GM12878 (cell line): ENCODE measurements at regions not wholly inside any gene's neighbourhood (a gene's known extent, or its start where the extent isn't known, plus 50 kb on each side); places are given as distances from the start of the nearest gene placed in this dataset.
"Not testable (repeated sequence)": the region's sequence is repeated elsewhere in the genome, so short reads cannot be mapped to it uniquely, and the experiment has no call there.

Experiments used
- BHLHE40 ChIP-seq, 2 experiments: fragments of 450-650 bp in 1 of 2; IDR thresholded peaks; 2 replicates each; pipeline ENCODE4 v1.6.1; 2011 to 2017; ENCODE audit warnings: low read depth in 2 of 2, borderline replicate concordance in 1 of 2, improper control_type of control experiment in 1 of 2, low read length in 1 of 2, mild to moderate bottlenecking in 1 of 2
- BMI1 ChIP-seq: fragments of 450-650 bp; IDR thresholded peaks from 2 replicates; pipeline ENCODE4 v1.6.1; 2016; ENCODE audit warnings: mild to moderate bottlenecking, moderate library complexity, borderline replicate concordance
- KLF5 ChIP-seq: fragments of 450-650 bp; IDR thresholded peaks from 2 replicates; pipeline ENCODE4 v1.6.1; 2014; ENCODE audit warnings: mild to moderate bottlenecking; ENCODE audit not compliant: partially characterized antibody
- NR2C1 ChIP-seq: fragments of 450-650 bp; IDR thresholded peaks from 2 replicates; pipeline ENCODE4 v1.6.1; 2017; ENCODE audit warnings: antibody characterized with exemption, mild to moderate bottlenecking, moderate library complexity
- PAX8 ChIP-seq: fragments of 450-650 bp; IDR thresholded peaks from 2 replicates; pipeline ENCODE4 v1.6.1; 2017; ENCODE audit warnings: mild to moderate bottlenecking, moderate library complexity
- ZZZ3 ChIP-seq: IDR thresholded peaks from 2 replicates; pipeline ENCODE4 v1.6.1; 2011; ENCODE audit warnings: low read depth; ENCODE audit not compliant: control insufficient read depth, insufficient read length
- TF ChIP-seq, protein P1 (sequence below): fragments of 450-650 bp; IDR thresholded peaks from 2 replicates; pipeline ENCODE4 v1.6.1; 2014; ENCODE audit warnings: mild to moderate bottlenecking
- TF ChIP-seq, protein P2 (sequence below): IDR thresholded peaks from 2 replicates; pipeline ENCODE4 v1.6.1; 2012; ENCODE audit warnings: low read length, inconsistent platforms

DNA sequence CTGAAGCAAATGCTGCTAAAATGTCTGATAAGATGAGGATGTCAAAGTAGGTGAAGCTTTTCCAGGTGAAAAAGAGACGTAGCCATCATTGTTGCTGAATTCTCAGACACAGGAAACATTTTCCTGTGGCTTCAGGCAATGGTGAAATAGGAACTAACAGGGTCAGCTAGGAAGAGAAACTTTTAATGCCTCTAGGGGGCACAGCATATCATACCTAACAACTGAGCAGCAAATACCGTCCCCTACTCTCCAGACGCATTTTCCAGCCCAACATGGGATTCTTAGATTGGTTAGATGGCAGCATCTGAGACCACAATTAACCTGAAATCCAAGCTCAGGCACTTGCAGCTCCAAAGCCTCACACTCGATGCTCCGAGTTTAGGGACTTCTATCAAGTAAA is 2667.5 kb upstream of the TPTE start:
- TF ChIP-seq BMI1; NR2C1; BHLHE40 (IDR thresholded peaks at IDR 0.05; ENCODE audit: borderline replicate concordance in 1 of 2, low read depth in 2 of 2, low read length in 1 of 2); ZZZ3; KLF5; PAX8: not testable (repeated sequence)
- TF ChIP-seq, protein P1, sequence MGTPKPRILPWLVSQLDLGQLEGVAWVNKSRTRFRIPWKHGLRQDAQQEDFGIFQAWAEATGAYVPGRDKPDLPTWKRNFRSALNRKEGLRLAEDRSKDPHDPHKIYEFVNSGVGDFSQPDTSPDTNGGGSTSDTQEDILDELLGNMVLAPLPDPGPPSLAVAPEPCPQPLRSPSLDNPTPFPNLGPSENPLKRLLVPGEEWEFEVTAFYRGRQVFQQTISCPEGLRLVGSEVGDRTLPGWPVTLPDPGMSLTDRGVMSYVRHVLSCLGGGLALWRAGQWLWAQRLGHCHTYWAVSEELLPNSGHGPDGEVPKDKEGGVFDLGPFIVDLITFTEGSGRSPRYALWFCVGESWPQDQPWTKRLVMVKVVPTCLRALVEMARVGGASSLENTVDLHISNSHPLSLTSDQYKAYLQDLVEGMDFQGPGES, result not testable (repeated sequence)
- TF ChIP-seq, protein P2, sequence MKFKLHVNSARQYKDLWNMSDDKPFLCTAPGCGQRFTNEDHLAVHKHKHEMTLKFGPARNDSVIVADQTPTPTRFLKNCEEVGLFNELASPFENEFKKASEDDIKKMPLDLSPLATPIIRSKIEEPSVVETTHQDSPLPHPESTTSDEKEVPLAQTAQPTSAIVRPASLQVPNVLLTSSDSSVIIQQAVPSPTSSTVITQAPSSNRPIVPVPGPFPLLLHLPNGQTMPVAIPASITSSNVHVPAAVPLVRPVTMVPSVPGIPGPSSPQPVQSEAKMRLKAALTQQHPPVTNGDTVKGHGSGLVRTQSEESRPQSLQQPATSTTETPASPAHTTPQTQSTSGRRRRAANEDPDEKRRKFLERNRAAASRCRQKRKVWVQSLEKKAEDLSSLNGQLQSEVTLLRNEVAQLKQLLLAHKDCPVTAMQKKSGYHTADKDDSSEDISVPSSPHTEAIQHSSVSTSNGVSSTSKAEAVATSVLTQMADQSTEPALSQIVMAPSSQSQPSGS, result not testable (repeated sequence)
